ENCODE measurements at regions not wholly inside any gene's neighbourhood (a gene's known extent, or its start where the extent isn't known, plus 50 kb on each side); places are given as distances from the start of the nearest gene placed in this dataset.

GRCh38 chr2:7992612-7993602, 688.9 kb upstream of the ID2 start:
- FAIRE-seq (no peak), DNase-seq (no peak), ATAC-seq (no peak)
- Histone ChIP-seq H3K36me3 (no peaks in the 10 kb centered on the region), H3K4me1 (peaks cover 0 to under 1% (median 0%) of the 10 kb centered on the region in 3 donors), H3K9me3 (no peaks in the 10 kb centered on the region), H3K4me3 (no peak overlapping the region), H3K27ac (no peak overlapping the region), H3K27me3 (no peaks in the 10 kb centered on the region)
- intact Hi-C loops (cut with DNase I) = no loop called here
- WGBS, 2 donors = 51 to 60% methylated on average over 5 of the region's 5 CpGs
- TF ChIP-seq, protein P1, sequence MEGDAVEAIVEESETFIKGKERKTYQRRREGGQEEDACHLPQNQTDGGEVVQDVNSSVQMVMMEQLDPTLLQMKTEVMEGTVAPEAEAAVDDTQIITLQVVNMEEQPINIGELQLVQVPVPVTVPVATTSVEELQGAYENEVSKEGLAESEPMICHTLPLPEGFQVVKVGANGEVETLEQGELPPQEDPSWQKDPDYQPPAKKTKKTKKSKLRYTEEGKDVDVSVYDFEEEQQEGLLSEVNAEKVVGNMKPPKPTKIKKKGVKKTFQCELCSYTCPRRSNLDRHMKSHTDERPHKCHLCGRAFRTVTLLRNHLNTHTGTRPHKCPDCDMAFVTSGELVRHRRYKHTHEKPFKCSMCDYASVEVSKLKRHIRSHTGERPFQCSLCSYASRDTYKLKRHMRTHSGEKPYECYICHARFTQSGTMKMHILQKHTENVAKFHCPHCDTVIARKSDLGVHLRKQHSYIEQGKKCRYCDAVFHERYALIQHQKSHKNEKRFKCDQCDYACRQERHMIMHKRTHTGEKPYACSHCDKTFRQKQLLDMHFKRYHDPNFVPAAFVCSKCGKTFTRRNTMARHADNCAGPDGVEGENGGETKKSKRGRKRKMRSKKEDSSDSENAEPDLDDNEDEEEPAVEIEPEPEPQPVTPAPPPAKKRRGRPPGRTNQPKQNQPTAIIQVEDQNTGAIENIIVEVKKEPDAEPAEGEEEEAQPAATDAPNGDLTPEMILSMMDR (IDR thresholded peaks at IDR 0.05) = no peak

GRCh38 chr2:7994397-7994951, 687.4 kb upstream of the ID2 start:
- Histone ChIP-seq H3K4me3 (no peak overlapping the region), H3K9me3 (no peaks in the 10 kb centered on the region), H3K36me3 (no peaks in the 10 kb centered on the region), H3K4me1 (no peaks in the 10 kb centered on the region), H3K27ac (no peak overlapping the region), H3K27me3 (no peaks in the 10 kb centered on the region)
- peak in 3 of 4 donors; percentile 63 to 82 (median 75) for ATAC-seq
- peak; percentile 18 to 79 (median 50) for DNase-seq
- FAIRE-seq = no peak
- 24 to 32% methylated on average over 6 of the region's 6 CpGs for WGBS, 2 donors
- intact Hi-C loops (cut with DNase I) = no loop called here
- TF ChIP-seq, protein P1 (IDR thresholded peaks at IDR 0.05) = no peak

- Histone ChIP-seq H3K36me3 (no peaks in the 10 kb centered on the region), H3K27me3 (no peaks in the 10 kb centered on the region), H3K4me1 (no peaks in the 10 kb centered on the region), H3K9me3 (no peaks in the 10 kb centered on the region), H3K27ac (no peak overlapping the region), H3K4me3 (no peak overlapping the region)
- TF ChIP-seq, protein P1 (IDR thresholded peaks at IDR 0.05) = no peak
- 94 to 96% methylated on average over 2 of the region's 2 CpGs for WGBS, 2 donors
- ATAC-seq = no peak
- intact Hi-C loops (cut with DNase I) = no loop called here
- no peak for FAIRE-seq
- no peak for DNase-seq
Measured at GRCh38 chr2:7997279-7997678, 684.6 kb upstream of the ID2 start.

GRCh38 chr2:7999683-8000476, 682.0 kb upstream of the ID2 start:
- H3K9me3 ChIP-seq = no peaks in the 10 kb centered on the region
- H3K4me3 ChIP-seq = no peak overlapping the region
- no peak for FAIRE-seq
- TF ChIP-seq, protein P1 (IDR thresholded peaks at IDR 0.05) = no peak
- no peaks in the 10 kb centered on the region for H3K27me3 ChIP-seq
- no peak for DNase-seq
- no peak for ATAC-seq
- intact Hi-C loops (cut with DNase I) = no loop called here
- WGBS, 2 donors = 83 to 90% methylated on average over 11 of the region's 11 CpGs
- H3K4me1 ChIP-seq = peaks cover 0 to 6% (median 0%) of the 10 kb centered on the region in 3 donors
- no peak overlapping the region for H3K27ac ChIP-seq
- H3K36me3 ChIP-seq = no peaks in the 10 kb centered on the region
